Trophoblast cell (in vitro differentiated cells and primary cell): ENCODE measurements at regions not wholly inside any gene's neighbourhood (a gene's known extent, or its start where the extent isn't known, plus 50 kb on each side); places are given as distances from the start of the nearest gene placed in this dataset.
"Not testable (repeated sequence)": the region's sequence is repeated elsewhere in the genome, so short reads cannot be mapped to it uniquely, and the experiment has no call there.

ENCODE experiments used
- DNase-seq, 2 donors: peaks; one replicate each; pipeline ENCODE4 v3.0.0-alpha.2; 2016
- H2AFZ ChIP-seq: 2 replicates; pipeline ENCODE4 v1.6.1; 2013; ENCODE audit warnings: low read length, moderate library complexity, mild to moderate bottlenecking; ENCODE audit not compliant: insufficient read depth, poor library complexity
- H2AK5ac ChIP-seq: 2 replicates; pipeline ENCODE4 v1.6.1; 2013; ENCODE audit warnings: mild to moderate bottlenecking, low read length
- H2BK120ac ChIP-seq: 2 replicates; pipeline ENCODE4 v1.6.1; 2013; ENCODE audit warnings: low read length, mild to moderate bottlenecking, moderate library complexity; ENCODE audit not compliant: insufficient read depth, poor library complexity
- H2BK12ac ChIP-seq: 2 replicates; pipeline ENCODE4 v1.6.1; 2013; ENCODE audit warnings: mild to moderate bottlenecking, low read length, moderate library complexity
- H2BK5ac ChIP-seq: 2 replicates; pipeline ENCODE4 v1.6.1; 2013; ENCODE audit warnings: low read length, low read depth, moderate library complexity, mild to moderate bottlenecking; ENCODE audit not compliant: poor library complexity
- H3K14ac ChIP-seq: 2 replicates; pipeline ENCODE4 v1.6.1; 2013; ENCODE audit warnings: mild to moderate bottlenecking, low read length
- H3K18ac ChIP-seq: 2 replicates; pipeline ENCODE4 v1.6.1; 2013; ENCODE audit warnings: mild to moderate bottlenecking, low read length
- H3K23ac ChIP-seq: 2 replicates; pipeline ENCODE4 v1.6.1; 2013; ENCODE audit warnings: low read length
- H3K27ac ChIP-seq: 2 replicates; pipeline ENCODE4 v1.5.1; 2013; ENCODE audit warnings: low read depth, mild to moderate bottlenecking, inconsistent platforms, low read length, moderate library complexity
- H3K27me3 ChIP-seq: 2 replicates; pipeline ENCODE4 v1.6.1; 2013; ENCODE audit warnings: inconsistent platforms, mild to moderate bottlenecking, low read length, moderate library complexity; ENCODE audit not compliant: insufficient read depth
- H3K36me3 ChIP-seq, 2 experiments: 1 replicate in 1 of 2; 2 replicates in 1 of 2; pipeline ENCODE4 v1.6.1; 2013; ENCODE audit warnings: low read length in 2 of 2, mild to moderate bottlenecking in 2 of 2, moderate library complexity in 1 of 2; ENCODE audit not compliant: insufficient read depth in 2 of 2, control insufficient read depth in 1 of 2
- H3K4ac ChIP-seq: 2 replicates; pipeline ENCODE4 v1.6.1; 2013; ENCODE audit warnings: low read depth, mild to moderate bottlenecking, low read length, moderate library complexity
- H3K4me1 ChIP-seq, 2 experiments: 1 replicate in 1 of 2; 2 replicates in 1 of 2; pipeline ENCODE4 v1.6.1; 2013; ENCODE audit warnings: low read length in 2 of 2, mild to moderate bottlenecking in 2 of 2, moderate library complexity in 1 of 2; ENCODE audit not compliant: insufficient read depth in 2 of 2, control insufficient read depth in 1 of 2
- H3K4me2 ChIP-seq: 2 replicates; pipeline ENCODE4 v1.6.1; 2013; ENCODE audit warnings: inconsistent platforms, mild to moderate bottlenecking, low read length, moderate library complexity
- H3K4me3 ChIP-seq: 2 replicates; pipeline ENCODE4 v1.5.1; 2013; ENCODE audit warnings: mild to moderate bottlenecking, low read depth, low read length, inconsistent platforms
- H3K79me1 ChIP-seq: one replicate; pipeline ENCODE4 v1.6.1; 2013; ENCODE audit warnings: low read length
- H3K79me2 ChIP-seq: 2 replicates; pipeline ENCODE4 v1.6.1; 2013; ENCODE audit warnings: low read length, mild to moderate bottlenecking; ENCODE audit not compliant: control insufficient read depth, insufficient read depth, poor library complexity
- H3K9ac ChIP-seq: 2 replicates; pipeline ENCODE4 v1.6.1; 2013; ENCODE audit warnings: mild to moderate bottlenecking, low read length
- H3K9me3 ChIP-seq: 2 replicates; pipeline ENCODE4 v1.6.1; 2013; ENCODE audit warnings: low read depth, mild to moderate bottlenecking, control low read depth, inconsistent platforms, low read length; ENCODE audit not compliant: insufficient read depth
- H4K12ac ChIP-seq: 2 replicates; pipeline ENCODE4 v1.6.1; 2013; ENCODE audit warnings: low read depth, mild to moderate bottlenecking, low read length, moderate library complexity
- H4K8ac ChIP-seq: 2 replicates; pipeline ENCODE4 v1.6.1; 2013; ENCODE audit warnings: low read depth, mild to moderate bottlenecking, low read length, moderate library complexity
- H4K91ac ChIP-seq: one replicate; pipeline ENCODE4 v1.6.1; 2013; ENCODE audit warnings: low read depth, mild to moderate bottlenecking, low read length, moderate library complexity
- WGBS: extraction: QIAGEN DNeasy Blood & Tissue Kit; methylation state at CpG from one replicate; pipeline ENCODE4 v1.1.7; 2013; ENCODE audit warnings: missing lambda C conversion rate; ENCODE audit not compliant: insufficient read length, insufficient coverage; ENCODE audit errors: extremely low coverage; 5-methylcytosine and 5-hydroxymethylcytosine counted together

- no peak overlapping the region for H3K14ac ChIP-seq
- H3K23ac ChIP-seq, result no peak overlapping the region
- H3K79me2 ChIP-seq, result no peaks in the 10 kb centered on the region
- H4K91ac ChIP-seq, result no peak overlapping the region
- H3K9me3 ChIP-seq, result peaks cover 3% of the 10 kb centered on the region
- no peak overlapping the region for H2BK120ac ChIP-seq
- no peak overlapping the region for H2AFZ ChIP-seq
- no peak overlapping the region for H3K4ac ChIP-seq
- H3K27me3 ChIP-seq, result no peaks in the 10 kb centered on the region
- H3K9ac ChIP-seq, result no peak overlapping the region
- H2BK5ac ChIP-seq, result no peak overlapping the region
- H3K27ac ChIP-seq, result no peak overlapping the region
- peak overlapping the region; percentile 18 for H3K4me3 ChIP-seq
- no peak for DNase-seq
- H2AK5ac ChIP-seq, result no peak overlapping the region
- H3K79me1 ChIP-seq, result no peaks in the 10 kb centered on the region
- no peak overlapping the region for H3K18ac ChIP-seq
- no peak overlapping the region for H4K12ac ChIP-seq
- H3K36me3 ChIP-seq, result no peaks in the 10 kb centered on the region
- no peak overlapping the region for H4K8ac ChIP-seq
- no peak overlapping the region for H3K4me2 ChIP-seq
- no peaks in the 10 kb centered on the region for H3K4me1 ChIP-seq
- no peak overlapping the region for H2BK12ac ChIP-seq
- no CpG with 5 or more reads among the region's 8 CpGs for WGBS
Observed at GRCh38 chr7:153217032-153217431, 457.5 kb downstream of the ACTR3B start.

- no peak overlapping the region for H3K18ac ChIP-seq
- H2AK5ac ChIP-seq, result no peak overlapping the region
- H2BK120ac ChIP-seq, result no peak overlapping the region
- no peaks in the 10 kb centered on the region for H3K36me3 ChIP-seq
- no peak overlapping the region for H3K4ac ChIP-seq
- H3K14ac ChIP-seq, result no peak overlapping the region
- H3K4me2 ChIP-seq, result no peak overlapping the region
- no peak overlapping the region for H2BK12ac ChIP-seq
- no peak overlapping the region for H3K27ac ChIP-seq
- no peaks in the 10 kb centered on the region for H3K79me1 ChIP-seq
- no peak for DNase-seq
- H3K4me3 ChIP-seq, result no peak overlapping the region
- no CpG with 5 or more reads among the region's 1 CpG for WGBS
- no peaks in the 10 kb centered on the region for H3K4me1 ChIP-seq
- peaks cover 3% of the 10 kb centered on the region for H3K9me3 ChIP-seq
- no peak overlapping the region for H3K23ac ChIP-seq
- H4K8ac ChIP-seq, result no peak overlapping the region
- no peak overlapping the region for H4K91ac ChIP-seq
- no peak overlapping the region for H4K12ac ChIP-seq
- H3K79me2 ChIP-seq, result no peaks in the 10 kb centered on the region
- H2BK5ac ChIP-seq, result no peak overlapping the region
- no peak overlapping the region for H3K9ac ChIP-seq
- no peaks in the 10 kb centered on the region for H3K27me3 ChIP-seq
- no peak overlapping the region for H2AFZ ChIP-seq
Observed at GRCh38 chr7:153224890-153225289, 465.3 kb downstream of the ACTR3B start.

GRCh38 chr7:153245136-153245535 lies 485.6 kb downstream of the ACTR3B start:
- H3K4me3 ChIP-seq, H3K27ac ChIP-seq, H2BK5ac ChIP-seq, H3K36me3 ChIP-seq, H3K27me3 ChIP-seq, H3K9me3 ChIP-seq, H3K9ac ChIP-seq, H3K14ac ChIP-seq, H3K79me2 ChIP-seq, H3K4me2 ChIP-seq, H3K4ac ChIP-seq, H4K8ac ChIP-seq, H4K91ac ChIP-seq, H3K23ac ChIP-seq, H3K4me1 ChIP-seq, H2BK12ac ChIP-seq, H2BK120ac ChIP-seq, H2AK5ac ChIP-seq, H2AFZ ChIP-seq, H4K12ac ChIP-seq, DNase-seq, H3K18ac ChIP-seq, H3K79me1 ChIP-seq: not testable (repeated sequence)
- WGBS, result no CpG with 5 or more reads among the region's 7 CpGs

- no peak overlapping the region for H2BK120ac ChIP-seq
- H2BK12ac ChIP-seq, result no peak overlapping the region
- H3K23ac ChIP-seq, result no peak overlapping the region
- H3K4me2 ChIP-seq, result no peak overlapping the region
- no peak overlapping the region for H3K4me3 ChIP-seq
- no peak overlapping the region for H4K91ac ChIP-seq
- no CpG with 5 or more reads among the region's 1 CpG for WGBS
- H3K18ac ChIP-seq, result no peak overlapping the region
- DNase-seq, result no peak
- H3K14ac ChIP-seq, result no peak overlapping the region
- no peak overlapping the region for H4K8ac ChIP-seq
- H3K27ac ChIP-seq, result no peak overlapping the region
- H3K9ac ChIP-seq, result no peak overlapping the region
- H3K79me2 ChIP-seq, result no peaks in the 10 kb centered on the region
- H3K36me3 ChIP-seq, result no peaks in the 10 kb centered on the region
- H2BK5ac ChIP-seq, result no peak overlapping the region
- H3K4ac ChIP-seq, result no peak overlapping the region
- peaks cover 2% of the 10 kb centered on the region for H3K9me3 ChIP-seq
- H2AK5ac ChIP-seq, result no peak overlapping the region
- peaks cover 0 to 2% of the 10 kb centered on the region in 2 experiments for H3K4me1 ChIP-seq
- H2AFZ ChIP-seq, result no peak overlapping the region
- no peak overlapping the region for H4K12ac ChIP-seq
- H3K79me1 ChIP-seq, result no peaks in the 10 kb centered on the region
- H3K27me3 ChIP-seq, result no peaks in the 10 kb centered on the region
Observed at GRCh38 chr7:153245809-153246208, 486.3 kb downstream of the ACTR3B start.
